ENCODE measurements at regions not wholly inside any gene's neighbourhood (a gene's known extent, or its start where the extent isn't known, plus 50 kb on each side); places are given as distances from the start of the nearest gene placed in this dataset.
"Not testable (repeated sequence)": the region's sequence is repeated elsewhere in the genome, so short reads cannot be mapped to it uniquely, and the experiment has no call there.

- no peaks in the 10 kb centered on the region for H3K79me2 ChIP-seq (ENCODE audit: insufficient read depth, low read depth, low read length)
- H3K4me1 ChIP-seq (ENCODE audit: insufficient read depth, low read length, poor library complexity, severe bottlenecking) = no peaks in the 10 kb centered on the region
- ChIA-PET CTCF (ENCODE audit: unreplicated experiment) (no interaction called here), POLR2A (no interaction called here)
- H3K9me2 ChIP-seq (ENCODE audit: insufficient read depth, low read length) = no peaks in the 10 kb centered on the region
- H3K27ac ChIP-seq (ENCODE audit: low read depth, low read length, poor library complexity, severe bottlenecking) = no peak overlapping the region
- TF ChIP-seq CTCF (conservative IDR thresholded peaks at IDR 0.05; ENCODE audit: low read length) (no peak), EZH2phosphoT487 (IDR thresholded peaks at IDR 0.05; ENCODE audit: borderline replicate concordance, low read depth, low read length) (no peak)
- no peaks in the 10 kb centered on the region for H3K36me3 ChIP-seq (ENCODE audit: insufficient read depth, low read length)
- H3K9me3 ChIP-seq (ENCODE audit: low read length) = no peaks in the 10 kb centered on the region
- no peak overlapping the region for H3K4me2 ChIP-seq (ENCODE audit: low read length)
- no peak overlapping the region for H2AFZ ChIP-seq (ENCODE audit: low read length)
- no peaks in the 10 kb centered on the region for H4K20me1 ChIP-seq (ENCODE audit: insufficient read depth, low read length)
- no peak for DNase-seq (ENCODE audit: low spot score)
- no TSS peak for BruUV-seq (replicated peaks)
- no peak overlapping the region for H3K4me3 ChIP-seq (ENCODE audit: low read depth, low read length, poor library complexity, severe bottlenecking)
- intact Hi-C loops (cut with micrococcal nuclease; ENCODE audit: unreplicated experiment) = no loop called here
Observed at GRCh38 chr5:174559566-174560090, 164.8 kb upstream of the MSX2 start.

- H4K20me1 ChIP-seq (ENCODE audit: insufficient read depth, low read length) = no peaks in the 10 kb centered on the region
- ChIA-PET CTCF (ENCODE audit: unreplicated experiment) (no interaction called here), POLR2A (no interaction called here)
- no TSS peak for BruUV-seq (replicated peaks)
- H3K9me2 ChIP-seq (ENCODE audit: insufficient read depth, low read length) = no peaks in the 10 kb centered on the region
- no peak for DNase-seq (ENCODE audit: low spot score)
- intact Hi-C loops (cut with micrococcal nuclease; ENCODE audit: unreplicated experiment) = no loop called here
- H3K36me3 ChIP-seq (ENCODE audit: insufficient read depth, low read length) = no peaks in the 10 kb centered on the region
- no peak overlapping the region for H2AFZ ChIP-seq (ENCODE audit: low read length)
- H3K27ac ChIP-seq (ENCODE audit: low read depth, low read length, poor library complexity, severe bottlenecking) = no peak overlapping the region
- H3K9me3 ChIP-seq (ENCODE audit: low read length) = no peaks in the 10 kb centered on the region
- no peak for TF ChIP-seq CTCF (conservative IDR thresholded peaks at IDR 0.05; ENCODE audit: low read length)
- no peak for TF ChIP-seq EZH2phosphoT487 (IDR thresholded peaks at IDR 0.05; ENCODE audit: borderline replicate concordance, low read depth, low read length)
- H3K79me2 ChIP-seq (ENCODE audit: insufficient read depth, low read depth, low read length) = no peaks in the 10 kb centered on the region
- no peak overlapping the region for H3K4me2 ChIP-seq (ENCODE audit: low read length)
- H3K4me3 ChIP-seq (ENCODE audit: low read depth, low read length, poor library complexity, severe bottlenecking) = no peak overlapping the region
- H3K4me1 ChIP-seq (ENCODE audit: insufficient read depth, low read length, poor library complexity, severe bottlenecking) = no peaks in the 10 kb centered on the region
Observed at GRCh38 chr5:174560861-174561260, 163.5 kb upstream of the MSX2 start.

- H3K79me2 ChIP-seq (ENCODE audit: insufficient read depth, low read depth, low read length); H3K4me3 ChIP-seq (ENCODE audit: low read depth, low read length, poor library complexity, severe bottlenecking); CTCF ChIA-PET (ENCODE audit: unreplicated experiment); H3K9me2 ChIP-seq (ENCODE audit: insufficient read depth, low read length); H3K4me2 ChIP-seq (ENCODE audit: low read length); intact Hi-C loops (cut with micrococcal nuclease; ENCODE audit: unreplicated experiment); DNase-seq (ENCODE audit: low spot score); H3K36me3 ChIP-seq (ENCODE audit: insufficient read depth, low read length); H4K20me1 ChIP-seq (ENCODE audit: insufficient read depth, low read length); BruUV-seq (replicated peaks); H2AFZ ChIP-seq (ENCODE audit: low read length); H3K27ac ChIP-seq (ENCODE audit: low read depth, low read length, poor library complexity, severe bottlenecking); H3K4me1 ChIP-seq (ENCODE audit: insufficient read depth, low read length, poor library complexity, severe bottlenecking); H3K9me3 ChIP-seq (ENCODE audit: low read length): not testable (repeated sequence)
- POLR2A ChIA-PET = interaction anchor here (0.7 kb wide), 1 partner anchor 160 kb away, joined by 4 read pairs; no protein-coding TSS in a partner anchor
Observed at GRCh38 chr5:174563040-174563439, 161.3 kb upstream of the MSX2 start.

Data from OCI-LY7 (cell line).